ENCODE measurements at regions not wholly inside any gene's neighbourhood (a gene's known extent, or its start where the extent isn't known, plus 50 kb on each side); places are given as distances from the start of the nearest gene placed in this dataset.

DNA sequence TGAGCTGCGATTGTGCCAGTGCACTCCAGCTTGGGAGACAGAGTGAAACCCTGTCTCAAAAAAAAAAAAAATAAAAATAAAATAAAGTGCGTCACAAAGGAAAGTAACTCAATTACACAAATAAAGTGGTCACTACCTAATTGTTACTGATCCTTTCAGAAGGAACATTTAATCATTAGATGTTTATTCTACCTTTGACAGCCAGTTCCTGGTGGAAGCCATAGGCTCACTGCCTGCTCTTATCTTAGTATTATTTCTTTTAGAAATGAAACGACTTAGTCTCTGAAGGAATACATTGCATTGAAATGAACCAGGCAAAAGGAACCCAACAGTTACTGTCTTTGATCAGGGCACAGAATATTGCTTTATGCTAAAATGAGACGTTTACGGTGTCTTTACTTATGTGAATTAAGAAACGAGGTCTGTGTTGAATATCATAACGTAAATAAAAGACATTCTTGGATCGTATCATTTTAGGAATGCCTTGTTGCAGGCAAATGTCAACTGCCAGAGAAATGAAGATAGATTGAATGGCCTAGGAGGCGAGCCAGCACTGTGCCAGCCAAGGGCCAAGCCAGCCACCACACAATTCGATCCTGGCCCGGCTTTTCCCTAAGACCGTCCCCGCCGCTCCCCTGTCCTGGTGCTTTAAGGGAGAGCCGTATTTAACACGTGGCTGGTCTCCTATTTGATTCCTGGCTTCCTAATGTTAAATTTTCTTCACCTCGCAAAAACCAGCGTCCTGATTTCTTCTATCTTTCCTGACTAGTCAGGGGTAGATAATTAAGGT lies 136.7 kb upstream of the GMDS start:
- Mint-ChIP-seq H3K27me3 (ENCODE audit: unreplicated experiment) (no peaks in the 10 kb centered on the region), H3K9me3 (ENCODE audit: unreplicated experiment) (no peaks in the 10 kb centered on the region), H3K4me3 (ENCODE audit: unreplicated experiment) (no peak overlapping the region), H3K4me1 (ENCODE audit: unreplicated experiment) (peaks cover 8% of the 10 kb centered on the region), H3K36me3 (ENCODE audit: unreplicated experiment) (no peaks in the 10 kb centered on the region), H3K27ac (ENCODE audit: unreplicated experiment) (no peak overlapping the region)
- TF ChIP-seq, protein P1, sequence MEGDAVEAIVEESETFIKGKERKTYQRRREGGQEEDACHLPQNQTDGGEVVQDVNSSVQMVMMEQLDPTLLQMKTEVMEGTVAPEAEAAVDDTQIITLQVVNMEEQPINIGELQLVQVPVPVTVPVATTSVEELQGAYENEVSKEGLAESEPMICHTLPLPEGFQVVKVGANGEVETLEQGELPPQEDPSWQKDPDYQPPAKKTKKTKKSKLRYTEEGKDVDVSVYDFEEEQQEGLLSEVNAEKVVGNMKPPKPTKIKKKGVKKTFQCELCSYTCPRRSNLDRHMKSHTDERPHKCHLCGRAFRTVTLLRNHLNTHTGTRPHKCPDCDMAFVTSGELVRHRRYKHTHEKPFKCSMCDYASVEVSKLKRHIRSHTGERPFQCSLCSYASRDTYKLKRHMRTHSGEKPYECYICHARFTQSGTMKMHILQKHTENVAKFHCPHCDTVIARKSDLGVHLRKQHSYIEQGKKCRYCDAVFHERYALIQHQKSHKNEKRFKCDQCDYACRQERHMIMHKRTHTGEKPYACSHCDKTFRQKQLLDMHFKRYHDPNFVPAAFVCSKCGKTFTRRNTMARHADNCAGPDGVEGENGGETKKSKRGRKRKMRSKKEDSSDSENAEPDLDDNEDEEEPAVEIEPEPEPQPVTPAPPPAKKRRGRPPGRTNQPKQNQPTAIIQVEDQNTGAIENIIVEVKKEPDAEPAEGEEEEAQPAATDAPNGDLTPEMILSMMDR (IDR thresholded peaks at IDR 0.05) = no peak
- no peak for DNase-seq (ENCODE audit: extremely low spot score, unreplicated experiment)

GRCh38 chr6:2378891-2379652 lies 133.7 kb upstream of the GMDS start:
- TF ChIP-seq, protein P1 (IDR thresholded peaks at IDR 0.05) = no peak
- Mint-ChIP-seq H3K4me1 (ENCODE audit: unreplicated experiment) (peaks cover 12% of the 10 kb centered on the region), H3K27me3 (ENCODE audit: unreplicated experiment) (no peaks in the 10 kb centered on the region), H3K4me3 (ENCODE audit: unreplicated experiment) (no peak overlapping the region), H3K36me3 (ENCODE audit: unreplicated experiment) (no peaks in the 10 kb centered on the region), H3K27ac (ENCODE audit: unreplicated experiment) (no peak overlapping the region), H3K9me3 (ENCODE audit: unreplicated experiment) (no peaks in the 10 kb centered on the region)
- DNase-seq (ENCODE audit: extremely low spot score, unreplicated experiment) = no peak

DNA sequence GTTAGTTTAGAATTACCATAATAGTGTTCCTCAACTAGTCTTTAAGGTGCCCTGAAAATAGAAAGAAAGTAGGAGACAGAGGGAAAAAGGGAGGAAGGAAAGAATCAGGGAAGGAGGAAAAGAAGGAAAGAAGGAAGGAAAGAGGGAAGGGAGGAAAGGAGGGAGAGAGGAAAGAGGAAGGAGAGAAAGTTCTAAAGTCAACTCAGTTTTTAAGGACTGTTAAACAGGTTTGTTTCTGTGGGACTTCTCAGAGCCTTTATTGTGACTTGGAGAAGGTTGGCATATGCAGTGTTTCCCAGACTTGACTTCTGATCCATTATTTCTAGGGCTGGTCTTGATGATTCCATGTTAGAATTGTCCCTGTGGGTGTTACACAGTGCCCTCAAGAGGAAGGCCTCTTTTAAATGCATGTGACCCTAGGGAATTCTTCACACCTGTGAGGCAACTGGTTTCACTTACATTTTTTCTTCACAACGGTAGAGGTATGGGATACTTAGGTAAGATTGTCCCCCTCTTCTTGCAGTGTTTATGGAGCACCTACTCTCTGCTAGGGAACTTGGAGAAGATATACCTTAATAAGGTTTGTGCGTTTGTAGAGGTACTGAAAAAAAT lies 132.7 kb upstream of the GMDS start:
- Mint-ChIP-seq H3K9me3 (ENCODE audit: unreplicated experiment) (no peaks in the 10 kb centered on the region), H3K27me3 (ENCODE audit: unreplicated experiment) (no peaks in the 10 kb centered on the region), H3K4me1 (ENCODE audit: unreplicated experiment) (peaks cover 12% of the 10 kb centered on the region), H3K4me3 (ENCODE audit: unreplicated experiment) (no peak overlapping the region), H3K36me3 (ENCODE audit: unreplicated experiment) (no peaks in the 10 kb centered on the region), H3K27ac (ENCODE audit: unreplicated experiment) (no peak overlapping the region)
- no peak for DNase-seq (ENCODE audit: extremely low spot score, unreplicated experiment)
- TF ChIP-seq, protein P1 (IDR thresholded peaks at IDR 0.05) = no peak

GRCh38 chr6:2376429-2377355 lies 131.3 kb upstream of the GMDS start:
- H3K27ac Mint-ChIP-seq (ENCODE audit: unreplicated experiment) = peak overlapping the region; percentile 61
- DNase-seq (ENCODE audit: extremely low spot score, unreplicated experiment) = no peak
- no peak overlapping the region for H3K4me3 Mint-ChIP-seq (ENCODE audit: unreplicated experiment)
- H3K27me3 Mint-ChIP-seq (ENCODE audit: unreplicated experiment) = no peaks in the 10 kb centered on the region
- peaks cover 12% of the 10 kb centered on the region for H3K4me1 Mint-ChIP-seq (ENCODE audit: unreplicated experiment)
- TF ChIP-seq, protein P1 (IDR thresholded peaks at IDR 0.05) = no peak
- H3K36me3 Mint-ChIP-seq (ENCODE audit: unreplicated experiment) = no peaks in the 10 kb centered on the region
- no peaks in the 10 kb centered on the region for H3K9me3 Mint-ChIP-seq (ENCODE audit: unreplicated experiment)

Measured in osteocyte (in vitro differentiated cells).